LHCN-M2 (cell line): ENCODE measurements at regions not wholly inside any gene's neighbourhood (a gene's known extent, or its start where the extent isn't known, plus 50 kb on each side); places are given as distances from the start of the nearest gene placed in this dataset.
"Not testable (repeated sequence)": the region's sequence is repeated elsewhere in the genome, so short reads cannot be mapped to it uniquely, and the experiment has no call there.

Experiments
- DNase-seq: peaks from one replicate; pipeline ENCODE4 v3.0.0-alpha.2; 2012; ENCODE audit warnings: low read depth

- no peak for DNase-seq
These were observed 169.5 kb upstream of the NTF3 start for GRCh38 chr12:5262450-5262849.

- DNase-seq, result no peak
These were observed 169.0 kb upstream of the NTF3 start for GRCh38 chr12:5262885-5263284.

- no peak for DNase-seq
These were observed 167.9 kb upstream of the NTF3 start for GRCh38 chr12:5264006-5264405.

- no peak for DNase-seq
These were observed 164.1 kb upstream of the NTF3 start for GRCh38 chr12:5267603-5268423.

GRCh38 chr12:5268424-5269210, 163.3 kb upstream of the NTF3 start:
- DNase-seq, result no peak

- DNase-seq, result no peak
These were observed 162.1 kb upstream of the NTF3 start for GRCh38 chr12:5269846-5270245.

GRCh38 chr12:5272018-5272785, 159.7 kb upstream of the NTF3 start:
- DNase-seq, result no peak

GRCh38 chr12:5273709-5274108, 158.2 kb upstream of the NTF3 start:
- DNase-seq, result no peak

- DNase-seq, result no peak
These were observed 155.5 kb upstream of the NTF3 start for GRCh38 chr12:5276327-5276880.

GRCh38 chr12:5280086-5280485, 151.8 kb upstream of the NTF3 start:
- DNase-seq, result no peak

GRCh38 chr12:5290368-5290767, 141.5 kb upstream of the NTF3 start:
- DNase-seq, result not testable (repeated sequence)

- no peak for DNase-seq
These were observed 139.3 kb upstream of the NTF3 start for GRCh38 chr12:5292651-5293050.

- no peak for DNase-seq
These were observed 138.1 kb upstream of the NTF3 start for GRCh38 chr12:5293773-5294172.

GRCh38 chr12:5294274-5295070, 137.4 kb upstream of the NTF3 start:
- DNase-seq, result no peak

- peak; percentile 25 for DNase-seq
These were observed 136.8 kb upstream of the NTF3 start for GRCh38 chr12:5295151-5295550.

GRCh38 chr12:5295996-5296395, 135.9 kb upstream of the NTF3 start:
- DNase-seq, result peak; percentile 7

GRCh38 chr12:5301539-5301938, 130.4 kb upstream of the NTF3 start:
- no peak for DNase-seq

- no peak for DNase-seq
These were observed 126.5 kb upstream of the NTF3 start for GRCh38 chr12:5305425-5305824.

GRCh38 chr12:5305886-5306545, 125.9 kb upstream of the NTF3 start:
- DNase-seq, result no peak

- no peak for DNase-seq
These were observed 124.8 kb upstream of the NTF3 start for GRCh38 chr12:5307065-5307464.
